DLD1 (cell line): ENCODE measurements at regions not wholly inside any gene's neighbourhood (a gene's known extent, or its start where the extent isn't known, plus 50 kb on each side); places are given as distances from the start of the nearest gene placed in this dataset.

Experiments used
- in situ Hi-C: cut with HindIII; loops from 2 replicates; pipeline ENCODE4 v1.10.0; 2017; ENCODE audit warnings: low sequenced_read_pairs

- in situ Hi-C loops, result no loop called here
These were observed 418.9 kb upstream of the C16orf82 start for GRCh38 chr16:26647870-26648269.

DNA sequence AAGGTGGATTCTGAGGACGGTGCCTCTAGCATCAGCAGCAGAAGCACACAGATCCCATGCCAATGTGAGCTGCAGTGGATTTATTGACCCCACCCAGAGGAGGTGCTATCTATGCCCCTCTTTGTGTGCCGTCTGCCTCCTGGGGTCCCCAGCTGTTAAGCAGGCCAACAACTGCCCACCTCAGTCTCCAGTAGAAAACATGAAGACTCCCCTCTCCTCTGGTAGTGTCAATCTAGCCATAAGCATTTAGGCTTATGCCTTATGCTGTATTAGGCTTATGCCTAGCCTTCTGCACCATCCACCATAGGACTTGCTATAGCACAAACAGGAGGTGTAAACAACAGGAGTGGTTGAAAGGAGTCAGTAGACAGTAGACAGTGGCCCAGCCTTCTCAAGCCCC is 417.9 kb upstream of the C16orf82 start:
- in situ Hi-C loops, result no loop called here

- in situ Hi-C loops, result no loop called here
These were observed 417.2 kb upstream of the C16orf82 start for GRCh38 chr16:26649381-26650045.

GRCh38 chr16:26651464-26651863 is 415.3 kb upstream of the C16orf82 start:
- in situ Hi-C loops, result no loop called here

DNA sequence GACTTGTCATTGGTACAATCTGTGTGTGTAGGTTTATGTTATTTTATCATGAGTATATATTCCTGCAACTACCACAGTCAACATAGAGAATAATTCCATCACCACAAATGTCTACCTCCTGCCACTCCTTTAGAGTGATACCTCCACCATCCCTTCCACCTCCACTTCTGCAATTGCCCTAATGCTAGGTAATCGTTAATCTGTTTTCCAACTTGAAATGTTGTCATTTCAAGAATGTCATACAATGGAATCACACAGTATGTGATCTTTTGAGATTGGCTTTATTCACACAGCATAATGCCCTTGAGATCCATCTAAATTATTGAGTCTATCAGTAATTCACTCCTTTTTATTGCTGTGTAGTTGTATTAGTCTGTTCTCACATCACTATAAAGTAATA is 414.8 kb upstream of the C16orf82 start:
- in situ Hi-C loops, result no loop called here

- in situ Hi-C loops, result no loop called here
These were observed 408.2 kb upstream of the C16orf82 start for GRCh38 chr16:26658486-26658885.

GRCh38 chr16:26658915-26659314 is 407.8 kb upstream of the C16orf82 start:
- in situ Hi-C loops, result no loop called here

DNA sequence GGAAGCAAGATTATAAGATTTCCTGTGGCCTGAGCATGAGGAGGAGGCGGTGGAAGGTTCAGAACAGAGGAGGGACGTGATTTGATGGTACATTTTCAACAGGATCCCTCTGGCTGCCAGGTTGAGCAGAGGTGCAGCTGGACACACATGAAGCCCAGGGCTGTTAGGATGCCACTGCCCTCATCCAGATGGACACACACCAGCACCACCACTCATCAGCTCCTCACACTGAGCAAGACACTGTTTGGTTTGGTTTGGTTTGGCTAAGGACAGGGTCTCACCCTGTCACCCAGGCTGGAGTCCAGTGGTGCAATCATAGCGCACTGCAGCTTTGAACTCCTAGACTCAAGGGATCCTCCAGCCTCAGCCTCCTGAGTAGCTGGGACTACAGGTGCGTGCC is 402.6 kb upstream of the C16orf82 start:
- in situ Hi-C loops, result no loop called here

DNA sequence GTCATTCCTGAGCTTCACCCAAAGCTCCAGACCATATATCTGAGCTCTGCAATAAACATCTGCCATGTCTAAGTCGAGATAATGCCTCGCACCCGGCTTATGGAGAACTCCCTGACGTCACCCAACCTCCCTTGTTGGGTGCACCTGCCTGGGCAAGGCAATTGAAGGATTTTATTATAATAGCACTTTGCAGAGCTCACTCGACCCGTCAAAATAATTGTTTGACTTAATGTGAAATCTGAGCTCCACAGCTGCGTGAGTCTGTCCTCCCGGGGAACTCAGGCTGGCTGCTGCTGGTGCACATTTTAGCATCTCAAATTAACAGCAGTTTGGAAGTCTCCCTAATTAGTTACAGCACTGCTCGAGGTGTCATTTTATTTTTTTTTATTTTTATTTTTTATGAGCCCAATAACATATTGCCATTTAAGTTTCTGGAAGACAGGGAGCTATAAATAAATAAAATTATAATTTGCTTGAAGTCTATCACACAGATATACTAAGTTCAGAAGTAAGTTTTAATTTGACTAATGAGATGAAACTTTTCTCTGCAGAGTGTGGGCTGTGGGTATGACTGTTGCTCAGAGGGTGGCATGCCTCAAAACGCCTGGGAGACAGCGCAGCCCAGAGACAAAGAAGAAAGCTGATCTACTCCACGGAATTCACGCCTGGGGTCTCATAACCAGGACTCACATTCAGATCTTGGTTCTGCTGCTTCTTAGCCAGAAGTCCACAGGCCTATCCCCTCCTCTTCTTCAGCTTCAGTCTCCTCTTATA is 401.4 kb upstream of the C16orf82 start:
- in situ Hi-C loops, result no loop called here

GRCh38 chr16:26666486-26666885 is 400.2 kb upstream of the C16orf82 start:
- in situ Hi-C loops, result no loop called here

DNA sequence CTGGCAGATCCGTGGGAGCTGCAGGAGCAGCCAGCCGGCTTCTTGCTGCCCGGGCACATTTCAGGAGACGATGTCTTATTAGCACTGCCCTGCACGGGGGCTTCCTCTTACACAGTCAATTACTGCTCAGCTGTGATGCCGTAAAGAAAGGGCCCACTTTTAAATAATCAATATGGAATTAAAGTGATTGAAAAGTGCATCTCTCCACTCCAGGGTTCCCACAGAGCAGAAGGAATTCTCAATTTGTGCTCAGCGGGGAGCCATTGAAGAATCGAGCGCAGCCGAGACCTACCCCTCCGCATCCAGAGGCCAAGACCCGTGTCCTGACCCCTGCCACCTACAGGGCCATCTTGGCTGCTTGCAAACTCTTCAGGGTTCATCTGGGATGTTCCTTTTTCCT is 399.4 kb upstream of the C16orf82 start:
- in situ Hi-C loops, result no loop called here

GRCh38 chr16:26668026-26668425 is 398.7 kb upstream of the C16orf82 start:
- in situ Hi-C loops, result no loop called here

DNA sequence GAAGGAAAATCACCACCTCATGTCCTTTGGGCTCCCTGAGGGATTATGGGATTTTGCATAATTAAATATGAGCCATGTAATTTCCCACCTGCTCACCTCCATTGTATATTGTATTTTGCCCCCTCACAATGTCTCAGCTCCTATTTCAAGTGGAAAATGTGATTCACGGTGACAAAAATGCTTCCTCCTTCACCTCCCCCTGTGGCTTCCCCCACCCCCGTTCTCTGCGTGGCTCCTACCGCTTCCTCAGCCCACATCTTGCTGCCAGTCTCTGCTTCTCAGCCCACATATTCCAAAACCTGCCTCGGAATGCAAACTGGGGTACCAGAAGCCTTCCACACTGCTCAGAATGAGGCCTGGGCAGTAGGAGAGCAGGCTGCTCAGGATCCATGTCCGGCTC is 394.5 kb upstream of the C16orf82 start:
- in situ Hi-C loops, result no loop called here

DNA sequence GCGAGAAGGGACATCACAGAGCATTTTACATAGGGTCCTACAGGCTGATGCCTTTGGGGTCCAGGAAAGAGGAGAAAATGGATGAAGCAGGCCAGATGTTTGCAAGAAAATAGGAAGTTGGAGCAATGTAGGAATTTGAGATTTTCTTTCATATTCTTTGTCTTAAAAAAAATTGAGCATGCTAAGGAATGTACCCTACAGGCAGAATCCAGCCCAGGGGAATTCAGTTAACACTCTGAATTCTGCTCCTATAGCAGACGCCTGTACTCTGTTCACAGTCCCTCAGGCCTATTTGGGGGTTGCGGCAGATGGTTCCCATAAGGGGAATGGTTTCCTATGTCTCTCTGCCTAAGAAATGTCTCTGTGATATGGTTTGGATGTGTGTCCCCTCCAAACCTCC is 393.7 kb upstream of the C16orf82 start:
- in situ Hi-C loops, result no loop called here

- in situ Hi-C loops, result no loop called here
These were observed 386.1 kb upstream of the C16orf82 start for GRCh38 chr16:26680671-26681070.

DNA sequence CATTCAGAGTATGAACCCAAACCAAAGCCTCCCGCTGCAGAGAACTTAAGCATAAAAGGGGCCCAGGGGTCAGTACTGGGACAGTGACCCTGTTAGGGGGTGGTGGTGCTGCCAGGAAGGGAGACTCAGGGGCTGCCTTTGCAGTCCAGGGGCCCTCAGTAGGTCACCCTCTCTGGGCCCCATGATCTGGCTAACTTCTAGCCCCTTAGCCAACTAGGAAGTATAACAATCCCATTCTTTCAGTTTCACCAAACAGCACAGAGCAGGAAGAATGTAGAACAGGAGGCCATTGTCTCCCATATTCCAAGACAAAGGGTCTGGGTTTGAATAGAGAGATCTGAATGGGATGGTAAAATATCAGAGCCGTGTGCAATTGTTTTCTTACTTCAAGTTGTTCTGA is 378.6 kb upstream of the C16orf82 start:
- in situ Hi-C loops, result no loop called here

DNA sequence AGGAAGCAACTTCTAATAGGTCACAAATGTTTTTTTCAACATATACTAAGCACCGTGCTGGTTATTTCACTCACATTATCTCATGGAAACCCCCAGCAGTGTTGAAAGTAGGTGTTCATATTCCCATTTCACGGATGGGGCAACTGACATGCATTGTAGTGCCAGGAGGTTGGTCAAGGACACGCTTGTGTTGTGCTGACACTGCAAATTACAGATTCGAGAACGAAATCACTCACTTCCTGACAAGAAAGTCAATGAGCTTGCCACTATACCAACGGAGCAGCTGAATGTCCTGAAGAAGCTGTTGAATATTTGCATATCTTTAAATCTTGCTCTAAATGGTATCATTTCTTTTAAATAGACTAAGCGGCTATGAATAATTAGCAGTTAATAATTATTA is 378.0 kb upstream of the C16orf82 start:
- in situ Hi-C loops, result no loop called here

DNA sequence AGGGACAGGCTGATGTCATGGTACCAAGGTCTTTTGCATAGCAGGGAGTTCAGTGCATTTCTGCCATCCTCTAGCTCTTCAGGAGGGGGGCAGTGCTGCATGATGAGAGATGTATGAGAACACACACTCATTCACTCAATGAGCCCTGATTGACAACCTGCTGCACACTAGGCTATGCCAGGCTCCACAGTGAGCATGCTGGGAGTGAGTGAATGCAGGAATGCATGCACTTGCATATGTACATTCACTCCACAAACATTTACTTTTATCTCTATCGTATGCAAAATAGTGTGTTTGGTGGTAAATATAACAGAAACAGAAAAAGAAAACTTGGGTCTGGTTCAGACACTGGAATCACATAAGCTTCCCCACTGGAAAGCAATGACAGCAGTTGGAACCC is 374.1 kb upstream of the C16orf82 start:
- in situ Hi-C loops, result no loop called here

- in situ Hi-C loops, result no loop called here
These were observed 368.9 kb upstream of the C16orf82 start for GRCh38 chr16:26697807-26698206.

DNA sequence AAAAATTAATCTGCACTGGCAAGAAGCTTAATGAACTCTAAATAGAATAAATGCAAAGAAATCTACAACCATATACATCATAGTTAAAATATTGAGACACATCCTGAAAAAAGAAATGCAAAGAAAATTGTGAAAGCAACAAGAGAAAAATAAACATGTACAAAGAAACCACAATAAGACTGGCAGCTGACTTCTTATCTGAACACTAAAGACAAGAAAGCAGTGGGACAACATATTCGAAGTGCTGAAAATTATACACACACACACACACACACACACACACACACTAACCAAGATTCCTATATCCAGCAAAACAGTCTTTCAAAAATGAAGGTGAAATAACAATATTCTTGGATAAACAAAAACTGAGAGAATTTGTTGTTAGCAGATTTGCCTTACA is 366.5 kb upstream of the C16orf82 start:
- in situ Hi-C loops, result no loop called here

DNA sequence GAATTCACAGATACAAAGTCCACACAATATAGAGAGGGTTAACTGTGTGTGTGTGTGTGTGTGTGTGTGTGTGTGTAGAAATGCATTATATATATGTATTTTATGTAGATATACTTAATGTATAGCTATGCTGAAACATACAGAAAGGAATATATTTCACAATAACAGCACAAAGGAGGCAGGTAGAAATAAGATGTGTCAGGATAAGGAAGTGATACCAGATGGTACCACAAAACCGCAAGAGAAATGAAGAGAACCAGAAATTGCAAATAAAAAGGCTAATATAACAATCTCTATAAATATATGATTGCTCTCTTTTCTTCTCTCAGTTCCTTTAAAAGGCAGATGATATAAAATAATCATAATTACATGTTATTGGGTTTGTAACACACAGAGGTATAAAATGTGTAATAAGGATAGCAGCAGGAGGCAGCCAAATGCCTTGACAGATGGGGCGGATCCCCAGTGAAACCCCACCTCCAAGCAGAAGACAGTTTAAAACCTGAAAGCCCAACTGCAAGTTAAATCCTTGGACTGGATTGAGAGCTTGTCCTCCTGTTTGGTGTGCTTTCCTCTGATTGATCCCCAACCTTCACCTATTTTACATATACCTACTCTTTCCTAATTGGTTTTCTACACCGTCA is 365.4 kb upstream of the C16orf82 start:
- in situ Hi-C loops, result no loop called here

GRCh38 chr16:26705346-26705745 is 361.4 kb upstream of the C16orf82 start:
- in situ Hi-C loops, result no loop called here
